Endothelial cell of umbilical vein (primary cell): ENCODE measurements at regions not wholly inside any gene's neighbourhood (a gene's known extent, or its start where the extent isn't known, plus 50 kb on each side); places are given as distances from the start of the nearest gene placed in this dataset.

ENCODE experiments used
- EZH2 ChIP-seq: IDR thresholded peaks from 2 replicates; pipeline ENCODE4 v1.6.1; 2012; ENCODE audit warnings: borderline replicate concordance, low read depth, mild to moderate bottlenecking, moderate library complexity, low read length, inconsistent platforms; ENCODE audit not compliant: severe bottlenecking
- POLR2A ChIP-seq: IDR thresholded peaks from 2 replicates; pipeline ENCODE4 v1.6.1; 2012; ENCODE audit warnings: low read depth, mild to moderate bottlenecking, control low read depth, low read length
- POLR2AphosphoS5 ChIP-seq: IDR thresholded peaks from 2 replicates; pipeline ENCODE4 v1.6.1; 2012; ENCODE audit warnings: low read depth, mild to moderate bottlenecking, control low read depth, low read length, moderate library complexity; ENCODE audit not compliant: insufficient read depth
- TF ChIP-seq, protein P1 (sequence below), 2 donors: IDR thresholded peaks; 1 replicate in 1 of 2; 2 replicates in 1 of 2; pipeline ENCODE4 v1.5.1; 2011; ENCODE audit warnings: low read length in 2 of 2, mild to moderate bottlenecking in 2 of 2, moderate library complexity in 2 of 2, control low read depth in 1 of 2, inconsistent platforms in 1 of 2, low read depth in 1 of 2; ENCODE audit not compliant: insufficient read depth in 1 of 2; ENCODE audit errors: extremely low read depth in 1 of 2

DNA sequence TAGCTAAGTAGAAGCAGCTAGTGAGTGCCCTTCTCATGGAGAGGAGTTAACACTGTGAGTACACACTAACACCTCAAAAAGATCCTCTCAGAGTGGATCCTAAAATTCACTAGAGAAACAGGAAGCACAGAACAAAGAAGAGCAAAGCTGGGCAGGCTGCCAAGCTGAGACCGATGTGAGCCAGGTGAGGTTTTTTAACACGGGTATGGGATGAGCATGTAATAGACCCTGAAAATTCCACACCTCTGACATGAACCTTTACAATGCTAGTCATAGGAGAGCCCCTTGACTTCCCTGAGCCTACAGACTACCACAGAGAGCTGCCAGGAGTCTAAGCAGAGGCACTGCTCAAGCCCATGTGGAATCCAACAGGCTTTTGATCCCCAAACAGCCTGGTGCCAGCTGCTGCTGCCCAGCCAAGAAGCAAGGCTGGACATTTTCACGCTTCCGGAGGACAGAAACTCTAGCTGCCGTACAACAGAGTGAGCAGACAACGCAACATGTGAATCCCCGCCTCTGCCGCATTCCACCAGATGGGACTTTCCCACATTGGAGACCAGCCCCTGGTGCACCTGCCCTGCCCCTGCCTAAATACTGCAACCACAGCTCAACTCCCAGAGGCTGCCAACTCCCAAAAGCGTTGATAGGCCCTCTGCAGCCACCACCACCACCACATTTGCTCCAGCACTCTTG is 280.8 kb downstream of the CDH10 start:
- TF ChIP-seq, protein P1, sequence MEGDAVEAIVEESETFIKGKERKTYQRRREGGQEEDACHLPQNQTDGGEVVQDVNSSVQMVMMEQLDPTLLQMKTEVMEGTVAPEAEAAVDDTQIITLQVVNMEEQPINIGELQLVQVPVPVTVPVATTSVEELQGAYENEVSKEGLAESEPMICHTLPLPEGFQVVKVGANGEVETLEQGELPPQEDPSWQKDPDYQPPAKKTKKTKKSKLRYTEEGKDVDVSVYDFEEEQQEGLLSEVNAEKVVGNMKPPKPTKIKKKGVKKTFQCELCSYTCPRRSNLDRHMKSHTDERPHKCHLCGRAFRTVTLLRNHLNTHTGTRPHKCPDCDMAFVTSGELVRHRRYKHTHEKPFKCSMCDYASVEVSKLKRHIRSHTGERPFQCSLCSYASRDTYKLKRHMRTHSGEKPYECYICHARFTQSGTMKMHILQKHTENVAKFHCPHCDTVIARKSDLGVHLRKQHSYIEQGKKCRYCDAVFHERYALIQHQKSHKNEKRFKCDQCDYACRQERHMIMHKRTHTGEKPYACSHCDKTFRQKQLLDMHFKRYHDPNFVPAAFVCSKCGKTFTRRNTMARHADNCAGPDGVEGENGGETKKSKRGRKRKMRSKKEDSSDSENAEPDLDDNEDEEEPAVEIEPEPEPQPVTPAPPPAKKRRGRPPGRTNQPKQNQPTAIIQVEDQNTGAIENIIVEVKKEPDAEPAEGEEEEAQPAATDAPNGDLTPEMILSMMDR (IDR thresholded peaks at IDR 0.05; ENCODE audit: extremely low read depth in 1 of 2, insufficient read depth in 1 of 2, low read depth in 1 of 2, low read length in 2 of 2): no peak
- TF ChIP-seq POLR2AphosphoS5: no peak
- TF ChIP-seq POLR2A: no peak
- TF ChIP-seq EZH2: no peak
